ENCODE measurements at regions not wholly inside any gene's neighbourhood (a gene's known extent, or its start where the extent isn't known, plus 50 kb on each side); places are given as distances from the start of the nearest gene placed in this dataset.

GRCh38 chr15:39230205-39230907, 350.5 kb upstream of the THBS1 start:
- no peaks in the 10 kb centered on the region for H3K36me3 Mint-ChIP-seq (ENCODE audit: insufficient read depth)
- H3K9me3 Mint-ChIP-seq (ENCODE audit: low read depth) = no peaks in the 10 kb centered on the region
- peaks cover under 1% of the 10 kb centered on the region for H3K4me1 Mint-ChIP-seq (ENCODE audit: low read depth)
- no peak overlapping the region for H3K4me3 Mint-ChIP-seq (ENCODE audit: low read depth)
- no peak for DNase-seq (ENCODE audit: low spot score, unreplicated experiment)
- TF ChIP-seq CTCF (IDR thresholded peaks at IDR 0.05; ENCODE audit: unreplicated experiment) = no peak
- H3K27ac Mint-ChIP-seq = no peak overlapping the region
- peaks cover 4% of the 10 kb centered on the region for H3K27me3 Mint-ChIP-seq

GRCh38 chr15:39230908-39231285, 350.0 kb upstream of the THBS1 start:
- DNase-seq (ENCODE audit: low spot score, unreplicated experiment) = no peak
- Mint-ChIP-seq H3K4me3 (ENCODE audit: low read depth) (no peak overlapping the region), H3K4me1 (ENCODE audit: low read depth) (no peaks in the 10 kb centered on the region), H3K27me3 (peaks cover 4% of the 10 kb centered on the region), H3K36me3 (ENCODE audit: insufficient read depth) (no peaks in the 10 kb centered on the region), H3K27ac (no peak overlapping the region), H3K9me3 (ENCODE audit: low read depth) (no peaks in the 10 kb centered on the region)
- TF ChIP-seq CTCF (IDR thresholded peaks at IDR 0.05; ENCODE audit: unreplicated experiment) = no peak

GRCh38 chr15:39232512-39232911, 348.4 kb upstream of the THBS1 start:
- H3K4me3 Mint-ChIP-seq (ENCODE audit: low read depth) = no peak overlapping the region
- H3K27ac Mint-ChIP-seq = no peak overlapping the region
- H3K9me3 Mint-ChIP-seq (ENCODE audit: low read depth) = no peaks in the 10 kb centered on the region
- H3K36me3 Mint-ChIP-seq (ENCODE audit: insufficient read depth) = no peaks in the 10 kb centered on the region
- no peak for TF ChIP-seq CTCF (IDR thresholded peaks at IDR 0.05; ENCODE audit: unreplicated experiment)
- H3K27me3 Mint-ChIP-seq = peaks cover 4% of the 10 kb centered on the region
- no peaks in the 10 kb centered on the region for H3K4me1 Mint-ChIP-seq (ENCODE audit: low read depth)
- DNase-seq (ENCODE audit: low spot score, unreplicated experiment) = no peak

- H3K27me3 Mint-ChIP-seq = peaks cover 4% of the 10 kb centered on the region
- no peak overlapping the region for H3K27ac Mint-ChIP-seq
- no peaks in the 10 kb centered on the region for H3K4me1 Mint-ChIP-seq (ENCODE audit: low read depth)
- no peaks in the 10 kb centered on the region for H3K36me3 Mint-ChIP-seq (ENCODE audit: insufficient read depth)
- no peak for DNase-seq (ENCODE audit: low spot score, unreplicated experiment)
- no peak overlapping the region for H3K4me3 Mint-ChIP-seq (ENCODE audit: low read depth)
- H3K9me3 Mint-ChIP-seq (ENCODE audit: low read depth) = peaks cover under 1% of the 10 kb centered on the region
- TF ChIP-seq CTCF (IDR thresholded peaks at IDR 0.05; ENCODE audit: unreplicated experiment) = no peak
Measured at GRCh38 chr15:39235084-39235795, 345.6 kb upstream of the THBS1 start.

GRCh38 chr15:39236375-39236774, 344.5 kb upstream of the THBS1 start:
- H3K36me3 Mint-ChIP-seq (ENCODE audit: insufficient read depth) = peaks cover 1% of the 10 kb centered on the region
- H3K27ac Mint-ChIP-seq = no peak overlapping the region
- peaks cover 4% of the 10 kb centered on the region for H3K9me3 Mint-ChIP-seq (ENCODE audit: low read depth)

More at GRCh38 chr15:39236375-39236774, 344.5 kb upstream of the THBS1 start:
- Mint-ChIP-seq H3K27me3 (no peaks in the 10 kb centered on the region), H3K4me3 (ENCODE audit: low read depth) (no peak overlapping the region), H3K4me1 (ENCODE audit: low read depth) (no peaks in the 10 kb centered on the region)
- no peak for DNase-seq (ENCODE audit: low spot score, unreplicated experiment)
- TF ChIP-seq CTCF (IDR thresholded peaks at IDR 0.05; ENCODE audit: unreplicated experiment) = no peak

All from progenitor cell of endocrine pancreas (in vitro differentiated cells).